HG02981 (cell line): ENCODE measurements at regions not wholly inside any gene's neighbourhood (a gene's known extent, or its start where the extent isn't known, plus 50 kb on each side); places are given as distances from the start of the nearest gene placed in this dataset.
A peak's percentile ranks its signal among the peaks of the same experiment; 100 is the strongest.

Source experiments
- ATAC-seq: cut with Tn5 transposase; IDR thresholded peaks from one replicate; pipeline ENCODE4 v1.9.1; 2021; ENCODE audit warnings: mild to moderate bottlenecking, moderate library complexity; ENCODE audit not compliant: unreplicated experiment

- ATAC-seq, result no peak
These were observed 94.9 kb downstream of the RASSF10 start for GRCh38 chr11:13103962-13104554.

GRCh38 chr11:13104619-13105236 is 95.6 kb downstream of the RASSF10 start:
- no peak for ATAC-seq

DNA sequence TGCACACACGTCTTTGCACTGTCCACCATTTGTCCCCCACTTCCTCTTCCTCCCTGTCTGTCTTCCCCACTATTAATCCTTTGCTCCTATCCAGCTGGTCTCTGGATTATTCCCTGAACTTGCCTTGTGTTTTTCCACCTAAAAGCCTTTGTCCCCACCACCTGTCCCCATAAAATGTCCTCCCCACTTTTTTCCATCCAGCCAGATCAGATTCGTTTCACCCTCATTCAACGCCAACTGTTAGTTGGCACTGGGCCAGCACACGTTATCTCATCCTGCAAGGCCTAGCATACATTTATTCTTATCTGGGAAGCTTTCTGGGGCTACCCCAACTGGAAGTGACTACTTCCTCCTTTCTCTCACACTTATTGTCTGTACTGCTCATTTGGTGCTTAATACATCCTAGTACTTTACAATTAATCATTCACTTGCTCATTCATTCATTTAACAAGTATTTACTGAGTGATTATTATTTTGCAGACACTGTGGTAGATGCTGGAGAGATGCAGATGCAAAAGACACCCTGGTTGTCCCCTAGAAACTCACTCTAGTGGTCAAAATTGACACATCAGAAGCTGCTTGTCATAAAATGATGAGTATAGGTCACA is 96.2 kb downstream of the RASSF10 start:
- peak; percentile 72 for ATAC-seq

GRCh38 chr11:13107544-13108044 is 98.5 kb downstream of the RASSF10 start:
- ATAC-seq, result no peak

DNA sequence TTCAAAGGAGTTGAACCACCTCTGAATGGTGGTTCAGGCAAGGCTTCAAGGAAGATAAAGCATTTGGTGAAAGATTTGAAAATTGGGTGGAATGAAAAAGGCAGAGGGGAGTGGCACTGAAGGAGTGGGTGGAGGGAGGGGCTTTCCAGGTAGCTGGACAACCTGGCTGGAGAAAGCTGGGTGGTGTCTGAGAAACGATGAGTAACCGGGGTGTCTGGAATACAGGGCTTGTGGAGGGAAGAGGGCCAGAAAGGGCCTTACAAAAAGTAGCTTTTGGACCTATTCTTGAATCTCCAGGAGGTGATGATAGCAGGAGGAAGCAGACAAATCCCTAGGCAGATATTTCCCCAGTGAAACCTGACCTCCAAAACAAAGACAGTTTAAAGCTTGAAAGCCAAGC is 99.3 kb downstream of the RASSF10 start:
- no peak for ATAC-seq

DNA sequence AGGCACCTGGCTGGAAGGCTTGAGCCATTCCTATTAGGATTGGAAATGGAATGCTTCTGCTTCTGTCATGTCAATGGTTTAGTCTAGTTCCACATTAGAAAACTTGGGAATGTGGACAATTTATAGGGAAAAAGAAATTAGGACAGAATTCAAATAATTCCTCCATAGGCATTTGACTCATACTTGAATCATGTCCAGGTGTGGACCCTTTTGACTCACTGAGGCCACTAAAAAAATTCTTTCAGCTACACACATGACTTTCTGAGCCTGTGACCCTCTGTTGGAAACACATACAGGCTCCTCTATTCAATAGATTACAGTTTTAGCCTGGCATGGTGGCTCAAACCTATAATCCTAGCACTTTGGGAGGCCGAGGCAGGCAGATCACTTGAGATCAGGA is 100.5 kb downstream of the RASSF10 start:
- no peak for ATAC-seq

DNA sequence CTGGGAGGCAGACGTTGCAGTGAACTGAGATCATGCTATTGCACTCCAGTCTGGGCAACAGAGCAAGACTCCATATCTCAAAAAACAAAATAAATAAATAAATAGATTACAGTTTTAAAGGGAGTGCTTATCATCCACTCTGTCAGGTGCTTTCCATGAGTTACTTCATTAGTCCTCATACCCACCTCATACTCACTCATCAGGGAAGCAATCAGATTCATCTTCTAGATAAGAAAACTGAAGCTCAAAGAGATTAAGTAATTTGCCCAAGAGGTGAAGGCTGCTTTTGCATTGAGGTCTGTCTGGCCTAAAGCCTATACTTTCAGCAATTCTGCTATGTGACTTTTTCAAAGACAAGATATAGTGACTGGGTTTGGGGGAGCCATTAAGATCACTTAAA is 101.0 kb downstream of the RASSF10 start:
- ATAC-seq, result no peak

DNA sequence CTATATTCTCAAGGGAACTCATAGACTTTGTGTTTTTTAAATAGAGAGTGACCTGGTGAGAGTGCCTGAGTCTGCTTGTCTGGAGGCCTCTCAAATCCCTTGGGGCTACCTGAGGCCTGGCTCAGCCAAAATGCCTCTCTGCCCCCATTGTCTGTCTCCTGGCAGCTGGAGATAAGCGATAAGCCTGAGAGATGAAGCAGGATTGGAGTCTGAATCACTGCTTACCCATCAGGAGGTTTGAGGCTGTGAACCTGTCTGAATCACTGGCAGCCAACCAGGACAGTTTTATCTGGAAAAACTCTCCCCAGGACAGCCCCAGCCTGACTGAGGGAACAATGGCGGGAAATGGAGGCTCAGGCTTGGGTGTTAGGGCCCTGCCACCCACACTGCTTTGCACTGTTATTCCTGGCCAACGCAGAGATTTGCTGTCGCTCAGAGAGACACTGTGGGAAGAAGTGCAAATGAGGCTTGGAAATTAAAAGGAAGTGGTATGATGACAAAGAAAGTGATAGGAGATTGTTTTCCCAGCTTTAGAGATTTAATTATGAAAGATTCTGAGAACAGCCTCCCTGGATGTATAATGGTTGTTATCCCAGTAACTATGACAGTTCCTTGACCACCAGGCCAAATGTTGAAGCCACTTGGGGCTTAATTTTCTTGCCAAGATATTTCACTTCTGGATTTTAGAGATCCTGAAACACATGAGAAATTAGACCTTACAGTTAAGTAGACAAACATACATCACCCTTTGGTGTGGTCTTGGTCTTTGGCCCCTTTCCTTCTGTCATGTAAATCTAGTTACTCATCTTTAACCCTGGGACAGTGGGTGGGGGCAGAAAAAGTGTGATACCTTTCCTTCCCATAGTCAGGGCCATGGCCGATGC is 102.1 kb downstream of the RASSF10 start:
- no peak for ATAC-seq

GRCh38 chr11:13111813-13112130 is 102.7 kb downstream of the RASSF10 start:
- no peak for ATAC-seq

GRCh38 chr11:13114566-13115379 is 105.7 kb downstream of the RASSF10 start:
- no peak for ATAC-seq

- no peak for ATAC-seq
These were observed 106.2 kb downstream of the RASSF10 start for GRCh38 chr11:13115380-13115675.

DNA sequence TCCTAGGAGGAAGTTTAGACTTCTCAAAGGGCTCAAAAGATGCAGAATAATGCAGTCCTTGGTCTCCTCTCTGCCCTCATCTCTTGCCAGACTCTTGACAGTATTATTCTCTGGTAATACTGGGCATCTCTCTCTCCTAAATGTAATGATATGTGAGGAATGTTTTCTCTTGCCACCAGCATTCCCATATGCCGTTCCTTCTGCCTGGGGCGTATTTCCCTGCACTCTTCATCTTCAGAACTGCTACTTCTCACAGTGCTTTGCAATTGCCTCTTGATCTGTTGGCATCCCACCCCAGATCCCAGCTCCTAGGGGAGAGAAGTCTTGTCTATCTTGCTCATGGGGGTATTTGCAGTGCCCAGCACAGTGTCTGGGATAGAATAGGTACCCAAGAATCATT is 107.4 kb downstream of the RASSF10 start:
- ATAC-seq, result no peak

DNA sequence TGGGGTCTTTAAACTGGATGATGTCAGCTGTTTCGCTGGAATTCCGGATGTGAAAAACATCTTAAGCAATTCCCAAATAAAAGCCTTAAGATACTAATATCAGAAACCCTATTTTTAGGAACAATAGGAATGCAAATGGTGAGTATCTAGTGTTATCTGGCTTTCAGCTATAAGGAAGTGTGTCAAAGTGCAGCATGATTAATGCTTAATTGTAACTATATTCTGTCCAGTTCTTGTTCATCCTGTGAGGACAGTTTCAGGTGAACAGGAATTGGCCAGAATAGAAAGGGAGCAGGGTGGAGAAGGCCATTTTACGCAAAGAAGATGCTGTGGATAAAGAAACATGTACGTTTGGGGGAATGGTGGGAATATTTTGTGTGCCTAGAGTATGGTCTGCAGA is 108.2 kb downstream of the RASSF10 start:
- no peak for ATAC-seq

GRCh38 chr11:13118194-13118593 is 109.1 kb downstream of the RASSF10 start:
- no peak for ATAC-seq

DNA sequence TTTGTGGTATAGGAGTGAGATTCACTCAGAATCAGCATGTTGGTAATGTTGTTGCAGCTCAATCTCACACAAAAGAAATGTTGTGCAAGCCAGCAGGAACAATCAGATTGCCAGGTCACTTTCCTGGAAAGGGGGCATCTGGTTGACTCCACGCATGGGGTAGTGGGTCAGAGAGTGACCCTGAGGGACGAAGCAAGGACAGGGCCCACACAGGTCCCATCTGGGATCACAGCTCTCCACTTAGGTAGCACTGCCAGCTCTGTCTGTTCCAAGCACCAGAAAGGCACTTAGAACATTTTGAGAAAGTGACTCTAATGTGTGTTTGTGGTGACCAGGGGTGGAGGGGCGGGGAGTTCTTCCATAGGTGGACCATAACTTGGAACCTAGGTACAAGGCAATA is 109.5 kb downstream of the RASSF10 start:
- no peak for ATAC-seq

GRCh38 chr11:13119361-13119760 is 110.2 kb downstream of the RASSF10 start:
- ATAC-seq, result no peak

- no peak for ATAC-seq
These were observed 110.9 kb downstream of the RASSF10 start for GRCh38 chr11:13119941-13120520.

- no peak for ATAC-seq
These were observed 111.6 kb downstream of the RASSF10 start for GRCh38 chr11:13120691-13121090.

DNA sequence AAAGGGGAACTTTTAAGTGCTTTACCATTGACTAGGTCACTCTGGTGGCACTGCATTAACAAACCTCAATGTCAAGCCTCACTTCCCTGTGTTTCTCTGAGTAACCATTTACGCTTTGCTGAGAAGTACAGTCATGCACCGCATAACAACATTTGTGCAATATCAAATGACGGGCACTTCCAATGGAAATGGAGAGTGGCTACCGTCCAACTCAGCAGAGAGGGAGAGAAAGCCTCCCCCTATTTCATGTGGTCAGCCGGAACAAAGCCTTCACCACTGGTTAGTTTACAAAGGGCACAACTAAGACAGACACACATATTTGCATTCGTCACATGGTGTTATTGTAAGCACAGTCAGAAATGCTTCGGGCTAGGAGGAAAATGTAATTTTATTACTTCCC is 117.3 kb downstream of the RASSF10 start:
- ATAC-seq, result no peak

GRCh38 chr11:13127161-13127560 is 118.0 kb downstream of the RASSF10 start:
- ATAC-seq, result no peak

GRCh38 chr11:13128354-13128753 is 119.2 kb downstream of the RASSF10 start:
- no peak for ATAC-seq
